WERI-Rb-1 (cell line): ENCODE measurements at regions not wholly inside any gene's neighbourhood (a gene's known extent, or its start where the extent isn't known, plus 50 kb on each side); places are given as distances from the start of the nearest gene placed in this dataset.

Experiments used
- DNase-seq: peaks from one replicate; pipeline ENCODE4 v3.0.0-alpha.2; 2020
- H3K27ac ChIP-seq: fragments of 250-450 bp; sonication (Bioruptor Pico); 2 replicates; pipeline ENCODE4 v1.5.1; 2020; ENCODE audit warnings: mild to moderate bottlenecking, moderate library complexity
- H3K27me3 ChIP-seq: fragments of 250-450 bp; sonication (Bioruptor Pico); 2 replicates; pipeline ENCODE4 v1.5.1; 2021; ENCODE audit warnings: mild to moderate bottlenecking, low read depth, moderate library complexity; ENCODE audit not compliant: insufficient read depth, severe bottlenecking
- H3K36me3 ChIP-seq: fragments of 250-450 bp; sonication (Bioruptor Pico); 2 replicates; pipeline ENCODE4 v1.5.1; 2020; ENCODE audit warnings: mild to moderate bottlenecking, moderate library complexity
- H3K4me3 ChIP-seq: 2 replicates; pipeline ENCODE4 v1.5.1; 2011; ENCODE audit warnings: low read depth, mild to moderate bottlenecking, control low read depth, low read length
- H3K9me3 ChIP-seq: fragments of 250-450 bp; sonication (Bioruptor Pico); 2 replicates; pipeline ENCODE4 v1.5.1; 2021; ENCODE audit warnings: mild to moderate bottlenecking, moderate library complexity; ENCODE audit not compliant: severe bottlenecking
- CTCF ChIP-seq: IDR thresholded peaks from 2 replicates; pipeline ENCODE4 v1.5.1; 2011; ENCODE audit warnings: low read depth, mild to moderate bottlenecking, control low read depth, inconsistent platforms, low read length

- no peaks in the 10 kb centered on the region for H3K9me3 ChIP-seq
- DNase-seq = no peak
- no peak for TF ChIP-seq CTCF
- H3K27me3 ChIP-seq = no peaks in the 10 kb centered on the region
- no peak overlapping the region for H3K27ac ChIP-seq
- H3K36me3 ChIP-seq = no peaks in the 10 kb centered on the region
- no peak overlapping the region for H3K4me3 ChIP-seq
Measured at GRCh38 chr4:65789805-65790204, 119.5 kb upstream of the EPHA5 start.

- no peak for TF ChIP-seq CTCF
- Histone ChIP-seq H3K9me3 (no peaks in the 10 kb centered on the region), H3K27me3 (no peaks in the 10 kb centered on the region), H3K36me3 (no peaks in the 10 kb centered on the region), H3K27ac (no peak overlapping the region), H3K4me3 (no peak overlapping the region)
- DNase-seq = peak; percentile 23
Measured at GRCh38 chr4:65789341-65789740, 119.1 kb upstream of the EPHA5 start.

- no peak overlapping the region for H3K27ac ChIP-seq
- TF ChIP-seq CTCF = no peak
Measured at GRCh38 chr4:65777270-65777669, 107.0 kb upstream of the EPHA5 start.

GRCh38 chr4:65773636-65774035 is 103.3 kb upstream of the EPHA5 start:
- Histone ChIP-seq H3K4me3 (no peak overlapping the region), H3K36me3 (no peaks in the 10 kb centered on the region), H3K9me3 (peaks cover 10% of the 10 kb centered on the region)

More at GRCh38 chr4:65777270-65777669, 107.0 kb upstream of the EPHA5 start:
- H3K36me3 ChIP-seq = no peaks in the 10 kb centered on the region
- no peaks in the 10 kb centered on the region for H3K27me3 ChIP-seq
- H3K9me3 ChIP-seq = peaks cover 7% of the 10 kb centered on the region
- no peak for DNase-seq
- no peak overlapping the region for H3K4me3 ChIP-seq

DNA sequence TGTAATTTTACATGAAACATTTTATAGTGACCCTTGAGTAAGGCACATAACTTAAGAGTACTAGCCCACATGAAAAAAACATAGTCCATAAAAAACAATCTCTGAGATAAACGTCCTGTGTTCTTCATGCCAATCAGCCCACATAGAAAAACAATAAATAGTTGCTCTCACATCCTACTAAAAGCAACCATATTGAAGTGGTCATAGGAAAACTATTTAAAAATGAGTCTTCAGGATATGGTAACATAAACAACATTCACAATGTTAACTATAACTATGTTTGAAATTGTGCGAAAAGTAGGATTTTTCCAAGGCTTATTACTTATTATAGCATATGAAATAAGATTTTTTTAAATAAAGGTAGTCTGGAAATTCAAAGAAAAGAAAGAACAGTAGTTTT is 77.1 kb upstream of the EPHA5 start:
- no peaks in the 10 kb centered on the region for H3K27me3 ChIP-seq
- no peaks in the 10 kb centered on the region for H3K36me3 ChIP-seq
- no peak for TF ChIP-seq CTCF
- H3K27ac ChIP-seq = no peak overlapping the region
- no peak overlapping the region for H3K4me3 ChIP-seq
- DNase-seq = no peak
- H3K9me3 ChIP-seq = no peaks in the 10 kb centered on the region

More at GRCh38 chr4:65773636-65774035, 103.3 kb upstream of the EPHA5 start:
- TF ChIP-seq CTCF = no peak
- no peak overlapping the region for H3K27ac ChIP-seq
- no peaks in the 10 kb centered on the region for H3K27me3 ChIP-seq
- no peak for DNase-seq

- no peaks in the 10 kb centered on the region for H3K36me3 ChIP-seq
- no peak overlapping the region for H3K27ac ChIP-seq
- H3K9me3 ChIP-seq = no peaks in the 10 kb centered on the region
- TF ChIP-seq CTCF = no peak
- DNase-seq = no peak
- no peak overlapping the region for H3K4me3 ChIP-seq
- no peaks in the 10 kb centered on the region for H3K27me3 ChIP-seq
Measured at GRCh38 chr4:65738134-65738533, 67.8 kb upstream of the EPHA5 start.
